Fibroblast of pulmonary artery (primary cell): ENCODE measurements at regions not wholly inside any gene's neighbourhood (a gene's known extent, or its start where the extent isn't known, plus 50 kb on each side); places are given as distances from the start of the nearest gene placed in this dataset.
A peak's percentile ranks its signal among the peaks of the same experiment; 100 is the strongest.

ENCODE experiments used
- DNase-seq: peaks from one replicate; pipeline ENCODE4 v3.0.0-alpha.2; 2010; ENCODE audit warnings: low read depth
- H3K4me3 ChIP-seq: replicated peaks from 2 replicates; pipeline ENCODE4 v1.5.1; 2011; ENCODE audit warnings: low read depth, mild to moderate bottlenecking, control low read depth, low read length, moderate library complexity
- TF ChIP-seq, protein P1 (sequence below): IDR thresholded peaks from 2 replicates; pipeline ENCODE4 v1.5.1; 2011; ENCODE audit warnings: mild to moderate bottlenecking, control low read depth, low read length, inconsistent platforms; ENCODE audit errors: missing control alignments

- TF ChIP-seq, protein P1, sequence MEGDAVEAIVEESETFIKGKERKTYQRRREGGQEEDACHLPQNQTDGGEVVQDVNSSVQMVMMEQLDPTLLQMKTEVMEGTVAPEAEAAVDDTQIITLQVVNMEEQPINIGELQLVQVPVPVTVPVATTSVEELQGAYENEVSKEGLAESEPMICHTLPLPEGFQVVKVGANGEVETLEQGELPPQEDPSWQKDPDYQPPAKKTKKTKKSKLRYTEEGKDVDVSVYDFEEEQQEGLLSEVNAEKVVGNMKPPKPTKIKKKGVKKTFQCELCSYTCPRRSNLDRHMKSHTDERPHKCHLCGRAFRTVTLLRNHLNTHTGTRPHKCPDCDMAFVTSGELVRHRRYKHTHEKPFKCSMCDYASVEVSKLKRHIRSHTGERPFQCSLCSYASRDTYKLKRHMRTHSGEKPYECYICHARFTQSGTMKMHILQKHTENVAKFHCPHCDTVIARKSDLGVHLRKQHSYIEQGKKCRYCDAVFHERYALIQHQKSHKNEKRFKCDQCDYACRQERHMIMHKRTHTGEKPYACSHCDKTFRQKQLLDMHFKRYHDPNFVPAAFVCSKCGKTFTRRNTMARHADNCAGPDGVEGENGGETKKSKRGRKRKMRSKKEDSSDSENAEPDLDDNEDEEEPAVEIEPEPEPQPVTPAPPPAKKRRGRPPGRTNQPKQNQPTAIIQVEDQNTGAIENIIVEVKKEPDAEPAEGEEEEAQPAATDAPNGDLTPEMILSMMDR, result no peak
- H3K4me3 ChIP-seq, result no peak overlapping the region
- no peak for DNase-seq
Observed at GRCh38 chr1:218983433-218983832, 190.2 kb upstream of the LYPLAL1 start.

GRCh38 chr1:218983848-218984247 is 189.8 kb upstream of the LYPLAL1 start:
- TF ChIP-seq, protein P1, result peak; percentile 24
- no peak overlapping the region for H3K4me3 ChIP-seq
- no peak for DNase-seq

DNA sequence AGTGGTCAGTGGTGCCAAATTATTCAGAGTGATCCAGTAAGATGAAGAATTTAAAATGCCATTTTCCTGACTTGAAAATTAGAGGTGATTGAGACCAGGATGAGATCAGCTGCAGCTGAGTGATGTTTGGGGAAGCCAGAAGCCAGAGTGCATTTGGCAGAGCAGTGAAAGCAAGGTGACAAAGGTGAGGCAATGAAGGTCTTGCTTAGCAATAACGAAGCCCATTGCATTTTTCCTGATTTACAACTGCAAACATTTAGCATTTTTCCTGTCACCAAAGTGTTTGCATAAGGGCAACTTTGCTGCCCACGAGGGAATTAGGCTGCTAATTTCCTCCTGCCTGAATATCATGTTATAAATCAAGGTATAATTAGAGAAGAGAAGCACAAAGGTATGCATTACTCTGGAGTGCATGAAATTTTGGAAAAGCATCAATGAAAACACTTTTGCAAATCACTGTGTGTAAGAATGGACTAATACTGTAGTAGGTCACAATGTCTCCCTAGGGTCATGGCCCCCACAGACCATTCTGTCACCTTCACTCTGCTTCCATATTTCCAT is 188.2 kb upstream of the LYPLAL1 start:
- no peak overlapping the region for H3K4me3 ChIP-seq
- no peak for DNase-seq
- TF ChIP-seq, protein P1, result no peak

DNA sequence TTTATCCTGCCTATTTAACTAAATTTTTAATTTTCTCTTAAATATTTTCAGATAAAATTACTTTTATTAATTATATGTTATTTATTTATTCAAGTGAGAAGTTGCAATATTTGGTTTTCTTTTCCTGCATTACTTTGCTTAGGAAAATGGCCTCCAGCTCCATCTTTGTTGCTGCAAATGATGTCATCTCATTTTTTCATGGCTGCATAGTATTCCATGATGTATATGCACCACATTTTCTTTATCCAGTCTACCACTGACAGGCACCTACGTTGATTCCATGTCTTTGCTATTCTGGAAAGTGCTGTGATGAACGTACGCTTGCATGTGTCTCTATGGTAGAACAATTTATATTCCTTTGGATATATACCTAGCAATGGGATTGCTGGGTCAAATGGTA is 186.9 kb upstream of the LYPLAL1 start:
- DNase-seq, result no peak
- TF ChIP-seq, protein P1, result no peak
- no peak overlapping the region for H3K4me3 ChIP-seq

DNA sequence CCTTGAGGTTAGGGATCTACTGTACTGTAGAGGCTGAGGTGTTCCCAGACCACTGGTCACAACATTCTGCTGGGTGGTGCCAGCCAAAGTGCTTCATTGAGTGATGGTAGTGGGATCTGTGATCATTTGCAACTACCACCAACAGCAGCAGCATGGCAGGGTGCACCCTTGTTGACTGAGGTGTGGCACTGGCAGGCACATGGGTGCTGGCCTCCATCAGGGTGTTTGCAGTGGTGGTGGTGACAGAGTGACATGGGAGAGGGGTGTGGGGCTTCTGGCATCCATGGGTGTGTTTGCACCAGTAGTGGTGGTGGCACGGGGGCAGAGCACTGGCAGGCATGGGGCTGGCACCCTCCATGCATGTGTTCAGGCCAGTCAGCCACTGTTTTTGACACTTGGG is 183.7 kb upstream of the LYPLAL1 start:
- DNase-seq, result no peak
- no peak overlapping the region for H3K4me3 ChIP-seq
- TF ChIP-seq, protein P1, result no peak

DNA sequence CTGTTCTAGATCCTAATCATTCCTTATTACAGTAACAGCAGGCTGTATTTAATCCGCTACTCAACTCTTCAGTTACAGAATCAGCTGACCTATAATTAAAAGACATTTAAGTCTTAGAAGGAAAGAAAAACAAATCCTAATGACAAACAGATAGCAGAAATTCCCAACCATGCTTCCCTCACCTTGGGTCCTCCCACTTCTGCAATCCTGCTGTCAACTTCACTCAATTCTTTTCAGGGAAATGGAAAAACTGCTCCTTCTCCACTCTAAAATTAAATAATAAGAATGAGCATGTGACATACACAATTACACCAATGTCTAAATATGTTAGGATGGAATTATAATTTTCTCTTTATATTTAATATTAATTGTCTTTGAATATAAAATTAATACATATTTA is 182.6 kb upstream of the LYPLAL1 start:
- TF ChIP-seq, protein P1, result no peak
- no peak for DNase-seq
- no peak overlapping the region for H3K4me3 ChIP-seq

GRCh38 chr1:218994615-218995014 is 179.1 kb upstream of the LYPLAL1 start:
- no peak overlapping the region for H3K4me3 ChIP-seq
- no peak for DNase-seq
- TF ChIP-seq, protein P1, result no peak
